HFFc6 (cell line): ENCODE measurements at regions not wholly inside any gene's neighbourhood (a gene's known extent, or its start where the extent isn't known, plus 50 kb on each side); places are given as distances from the start of the nearest gene placed in this dataset.

Source experiments
- DNase-seq: peaks from one replicate; pipeline ENCODE4 v3.0.0-alpha.2; 2018
- H3K27ac Mint-ChIP-seq: 2 replicates; pipeline ENCODE4 v1.8.0; 2020; ENCODE audit warnings: mild to moderate bottlenecking, mixed read lengths
- H3K27me3 Mint-ChIP-seq: 2 replicates; pipeline ENCODE4 v1.8.0; 2021; ENCODE audit warnings: mild to moderate bottlenecking, moderate library complexity, mixed read lengths; ENCODE audit not compliant: insufficient read depth
- H3K36me3 Mint-ChIP-seq: 2 replicates; pipeline ENCODE4 v1.8.0; 2021; ENCODE audit warnings: low read depth, mixed read lengths
- H3K4me1 Mint-ChIP-seq: 2 replicates; pipeline ENCODE4 v1.8.0; 2020; ENCODE audit warnings: low read depth, mixed read lengths
- H3K4me3 Mint-ChIP-seq: 2 replicates; pipeline ENCODE4 v1.8.0; 2020; ENCODE audit warnings: mild to moderate bottlenecking, moderate library complexity, mixed read lengths
- H3K9me3 Mint-ChIP-seq: 2 replicates; pipeline ENCODE4 v1.8.0; 2020; ENCODE audit warnings: mild to moderate bottlenecking, mixed read lengths
- TF ChIP-seq, protein P1 (sequence below): fragments of 200-600 bp; sonication (generic); IDR thresholded peaks from 2 replicates; pipeline ENCODE4 v1.5.0; 2021; ENCODE audit warnings: antibody characterized with exemption, mild to moderate bottlenecking

DNA sequence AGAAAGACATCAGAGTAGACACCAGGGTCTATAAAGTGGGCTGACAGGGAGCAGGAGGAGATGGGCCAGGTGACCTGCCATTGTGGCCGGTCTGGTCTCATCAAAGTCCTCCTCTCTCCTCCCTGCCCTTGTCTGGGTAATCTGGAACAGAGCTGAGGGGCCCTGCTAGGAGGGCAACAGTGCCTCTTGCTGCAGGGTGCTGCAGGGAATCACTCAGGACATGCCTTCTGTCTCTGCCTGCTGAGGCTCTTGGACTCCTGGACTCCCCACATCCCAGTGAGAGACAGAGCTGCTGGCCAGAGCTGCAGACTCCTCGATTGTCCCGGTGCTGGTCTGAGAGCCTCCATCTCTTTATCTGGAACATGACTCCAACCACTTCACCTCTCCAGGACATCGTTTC lies 366.1 kb upstream of the DUSP10 start:
- H3K4me3 Mint-ChIP-seq, result no peak overlapping the region
- no peaks in the 10 kb centered on the region for H3K9me3 Mint-ChIP-seq
- TF ChIP-seq, protein P1, sequence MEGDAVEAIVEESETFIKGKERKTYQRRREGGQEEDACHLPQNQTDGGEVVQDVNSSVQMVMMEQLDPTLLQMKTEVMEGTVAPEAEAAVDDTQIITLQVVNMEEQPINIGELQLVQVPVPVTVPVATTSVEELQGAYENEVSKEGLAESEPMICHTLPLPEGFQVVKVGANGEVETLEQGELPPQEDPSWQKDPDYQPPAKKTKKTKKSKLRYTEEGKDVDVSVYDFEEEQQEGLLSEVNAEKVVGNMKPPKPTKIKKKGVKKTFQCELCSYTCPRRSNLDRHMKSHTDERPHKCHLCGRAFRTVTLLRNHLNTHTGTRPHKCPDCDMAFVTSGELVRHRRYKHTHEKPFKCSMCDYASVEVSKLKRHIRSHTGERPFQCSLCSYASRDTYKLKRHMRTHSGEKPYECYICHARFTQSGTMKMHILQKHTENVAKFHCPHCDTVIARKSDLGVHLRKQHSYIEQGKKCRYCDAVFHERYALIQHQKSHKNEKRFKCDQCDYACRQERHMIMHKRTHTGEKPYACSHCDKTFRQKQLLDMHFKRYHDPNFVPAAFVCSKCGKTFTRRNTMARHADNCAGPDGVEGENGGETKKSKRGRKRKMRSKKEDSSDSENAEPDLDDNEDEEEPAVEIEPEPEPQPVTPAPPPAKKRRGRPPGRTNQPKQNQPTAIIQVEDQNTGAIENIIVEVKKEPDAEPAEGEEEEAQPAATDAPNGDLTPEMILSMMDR, result no peak
- H3K4me1 Mint-ChIP-seq, result no peaks in the 10 kb centered on the region
- no peak overlapping the region for H3K27ac Mint-ChIP-seq
- H3K36me3 Mint-ChIP-seq, result no peaks in the 10 kb centered on the region
- H3K27me3 Mint-ChIP-seq, result peaks cover 10% of the 10 kb centered on the region; the same call in 1 of the 2 replicates
- no peak for DNase-seq

DNA sequence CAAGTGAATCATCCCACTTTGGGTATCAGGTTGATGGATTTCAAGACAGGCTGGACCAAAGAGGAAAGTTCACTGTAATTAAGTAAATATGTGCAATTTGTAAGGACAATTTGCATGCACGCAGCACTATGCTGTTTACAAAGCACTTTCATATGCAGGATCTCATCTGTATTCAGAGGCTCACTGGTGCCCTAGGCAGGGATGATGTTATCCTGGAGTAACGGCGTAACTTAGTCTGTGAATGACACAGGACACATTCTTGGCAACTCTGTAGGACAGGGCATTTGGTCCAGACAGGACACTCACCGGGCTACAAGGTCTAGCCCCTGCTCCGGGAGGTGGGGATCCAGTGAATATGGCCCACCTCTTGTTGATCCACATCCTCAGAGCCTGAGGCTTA lies 365.4 kb upstream of the DUSP10 start:
- no peaks in the 10 kb centered on the region for H3K4me1 Mint-ChIP-seq
- H3K27ac Mint-ChIP-seq, result no peak overlapping the region
- H3K9me3 Mint-ChIP-seq, result no peaks in the 10 kb centered on the region
- peaks cover 10% of the 10 kb centered on the region; the same call in 1 of the 2 replicates for H3K27me3 Mint-ChIP-seq
- H3K4me3 Mint-ChIP-seq, result no peak overlapping the region
- TF ChIP-seq, protein P1, result no peak
- no peak for DNase-seq
- H3K36me3 Mint-ChIP-seq, result no peaks in the 10 kb centered on the region

DNA sequence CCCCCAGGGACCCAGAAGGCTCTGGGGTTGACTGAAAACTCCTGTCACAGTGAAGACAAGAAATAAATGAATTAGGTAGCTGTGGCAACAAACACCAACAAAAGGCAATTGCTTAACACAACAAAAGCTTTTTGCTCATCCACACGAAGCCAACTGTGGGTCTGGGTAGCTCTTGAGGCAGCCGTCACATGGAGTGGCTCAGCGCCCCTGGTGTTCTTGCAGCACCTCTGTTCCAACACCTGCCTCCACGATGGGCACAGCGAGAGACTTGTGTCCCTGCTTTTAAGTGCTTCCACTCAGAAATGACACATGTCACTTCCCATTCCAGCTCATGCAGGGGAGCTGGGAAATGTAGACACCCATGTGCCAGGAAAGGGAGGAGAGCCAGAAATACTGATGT lies 364.5 kb upstream of the DUSP10 start:
- DNase-seq, result no peak
- Mint-ChIP-seq H3K36me3 (no peaks in the 10 kb centered on the region), H3K9me3 (no peaks in the 10 kb centered on the region), H3K4me1 (no peaks in the 10 kb centered on the region), H3K27ac (no peak overlapping the region), H3K4me3 (no peak overlapping the region), H3K27me3 (peaks cover 10% of the 10 kb centered on the region; the same call in 1 of the 2 replicates)
- TF ChIP-seq, protein P1, result no peak

DNA sequence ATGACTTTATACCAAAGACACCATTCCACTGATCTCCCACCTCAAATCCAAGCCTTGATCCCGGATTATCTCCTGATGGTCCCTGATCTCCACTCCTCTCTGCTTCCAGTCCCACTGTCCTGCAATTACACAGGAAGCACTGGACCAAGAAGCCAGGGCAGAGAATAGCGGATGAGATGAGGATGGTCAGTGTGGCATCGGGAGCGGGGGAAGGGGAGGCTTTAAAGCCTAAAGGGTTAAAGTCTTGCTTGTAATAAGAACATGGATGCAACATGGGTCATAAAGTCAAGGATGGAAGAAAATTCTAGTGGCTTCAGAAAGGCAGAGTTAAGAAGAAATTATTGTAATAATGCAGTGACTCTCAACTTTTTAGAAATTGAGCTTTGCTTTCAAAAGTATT lies 364.0 kb upstream of the DUSP10 start:
- TF ChIP-seq, protein P1, result no peak
- no peak overlapping the region for H3K4me3 Mint-ChIP-seq
- H3K4me1 Mint-ChIP-seq, result no peaks in the 10 kb centered on the region
- H3K27me3 Mint-ChIP-seq, result peaks cover 12% of the 10 kb centered on the region
- no peaks in the 10 kb centered on the region for H3K9me3 Mint-ChIP-seq
- H3K36me3 Mint-ChIP-seq, result no peaks in the 10 kb centered on the region
- H3K27ac Mint-ChIP-seq, result no peak overlapping the region
- DNase-seq, result no peak

DNA sequence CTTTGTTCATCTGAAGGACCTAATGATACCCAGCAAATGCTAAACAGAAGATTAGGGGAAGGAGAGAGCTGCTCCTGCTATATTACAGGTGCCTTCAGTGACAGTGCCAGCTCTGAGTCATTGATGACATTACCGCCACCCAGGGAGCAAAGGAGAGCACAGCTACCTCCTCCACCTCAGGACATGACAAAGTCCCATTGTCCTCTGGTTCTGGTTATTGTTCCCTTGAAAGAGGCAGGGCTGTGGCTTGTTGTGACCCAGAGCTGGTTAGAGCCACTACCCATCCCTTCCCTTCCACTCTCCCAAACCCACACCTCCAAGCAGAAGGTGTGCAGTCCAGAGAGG lies 363.5 kb upstream of the DUSP10 start:
- DNase-seq, result no peak
- no peak overlapping the region for H3K27ac Mint-ChIP-seq
- no peaks in the 10 kb centered on the region for H3K4me1 Mint-ChIP-seq
- TF ChIP-seq, protein P1, result no peak
- no peak overlapping the region for H3K4me3 Mint-ChIP-seq
- H3K36me3 Mint-ChIP-seq, result no peaks in the 10 kb centered on the region
- no peaks in the 10 kb centered on the region for H3K9me3 Mint-ChIP-seq
- H3K27me3 Mint-ChIP-seq, result peaks cover 12% of the 10 kb centered on the region

DNA sequence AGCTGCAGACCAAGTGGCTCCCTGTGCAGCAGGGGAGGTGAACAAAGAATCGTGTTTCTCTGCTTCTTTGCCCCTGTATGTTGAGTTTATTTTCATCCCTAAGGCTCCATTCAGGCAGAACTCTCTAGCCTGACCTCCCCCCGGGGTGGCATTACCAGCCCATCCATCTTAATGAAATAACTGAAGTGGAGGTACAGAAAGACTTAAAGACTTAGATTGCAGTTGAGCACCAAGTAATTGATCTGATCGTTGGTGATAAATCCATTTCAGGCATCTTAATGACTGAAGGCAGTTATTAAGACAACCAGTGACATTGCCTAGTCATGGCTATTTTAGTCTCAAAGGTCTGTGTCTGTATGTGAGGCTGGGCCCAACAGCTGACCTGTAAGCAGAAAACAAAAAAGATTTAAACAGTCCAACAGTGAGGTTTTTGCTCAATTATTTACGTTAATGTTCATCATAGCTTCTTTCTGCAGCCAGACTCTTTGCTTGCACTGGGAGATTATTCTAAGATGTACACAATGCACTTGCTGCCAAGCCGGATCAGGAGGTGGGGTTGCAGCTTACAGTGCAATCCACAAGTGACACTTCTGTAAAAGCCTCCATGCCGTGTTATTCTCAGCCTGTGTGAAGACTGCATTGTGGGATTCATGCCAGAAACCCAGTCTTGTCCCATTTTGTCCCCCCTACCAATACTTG lies 363.0 kb upstream of the DUSP10 start:
- Mint-ChIP-seq H3K27me3 (peaks cover 12% of the 10 kb centered on the region), H3K36me3 (no peaks in the 10 kb centered on the region), H3K4me1 (no peaks in the 10 kb centered on the region), H3K9me3 (no peaks in the 10 kb centered on the region), H3K27ac (no peak overlapping the region), H3K4me3 (no peak overlapping the region)
- DNase-seq, result no peak
- TF ChIP-seq, protein P1, result no peak
